ENCODE measurements at regions not wholly inside any gene's neighbourhood (a gene's known extent, or its start where the extent isn't known, plus 50 kb on each side); places are given as distances from the start of the nearest gene placed in this dataset.
"Not testable (repeated sequence)": the region's sequence is repeated elsewhere in the genome, so short reads cannot be mapped to it uniquely, and the experiment has no call there.

DNA sequence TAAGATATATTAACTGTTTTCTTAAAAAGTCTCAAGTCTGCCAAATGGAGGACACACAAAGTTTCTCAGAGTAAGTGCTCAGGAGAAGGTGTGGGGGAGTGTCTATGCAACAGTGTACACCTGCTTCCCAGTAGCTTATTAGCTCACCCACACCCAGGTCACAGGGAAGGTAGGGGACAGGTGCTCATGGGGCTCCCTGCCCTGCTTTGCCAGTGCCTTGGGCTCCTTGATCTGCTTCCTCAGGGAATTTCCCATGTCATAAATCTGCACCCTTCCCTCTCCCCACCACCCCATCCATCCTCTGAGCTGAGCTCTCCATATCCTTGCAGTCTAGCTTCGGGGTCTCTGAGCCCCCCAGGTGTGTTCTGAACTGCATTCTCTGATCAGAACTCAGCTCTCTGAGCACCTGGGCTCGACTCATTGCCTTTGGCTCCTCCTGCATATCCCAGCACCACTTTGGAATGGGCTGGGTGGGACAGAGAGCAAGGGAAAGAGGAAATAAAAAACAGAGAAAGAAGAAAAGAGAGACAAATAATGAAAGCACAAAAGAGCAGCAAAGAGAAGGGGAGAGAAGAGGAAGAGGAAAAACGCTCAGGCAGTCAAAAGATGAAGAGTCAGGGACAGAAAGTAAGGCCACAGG lies 87.0 kb upstream of the ATP1B1 start:
- DNase-seq: no peak

DNA sequence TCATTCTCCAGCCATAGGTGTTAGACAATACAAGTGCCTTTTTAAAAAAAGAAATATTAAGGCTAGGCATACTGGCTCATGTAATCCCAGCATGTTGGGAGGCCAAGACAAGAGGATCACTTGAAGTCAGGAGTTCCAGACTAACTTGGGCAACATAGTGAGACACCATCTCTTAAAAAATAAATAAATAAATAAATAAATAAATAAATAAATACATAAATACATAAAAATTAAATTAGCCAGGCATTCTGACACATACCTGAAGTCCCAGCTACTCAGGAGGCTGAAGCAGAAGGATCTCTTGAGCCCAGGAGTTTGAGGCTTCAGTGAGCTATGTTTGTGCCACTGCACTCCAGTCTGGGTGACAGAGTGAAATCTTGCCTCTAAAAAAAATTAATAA lies 85.8 kb upstream of the ATP1B1 start:
- no peak for DNase-seq

DNA sequence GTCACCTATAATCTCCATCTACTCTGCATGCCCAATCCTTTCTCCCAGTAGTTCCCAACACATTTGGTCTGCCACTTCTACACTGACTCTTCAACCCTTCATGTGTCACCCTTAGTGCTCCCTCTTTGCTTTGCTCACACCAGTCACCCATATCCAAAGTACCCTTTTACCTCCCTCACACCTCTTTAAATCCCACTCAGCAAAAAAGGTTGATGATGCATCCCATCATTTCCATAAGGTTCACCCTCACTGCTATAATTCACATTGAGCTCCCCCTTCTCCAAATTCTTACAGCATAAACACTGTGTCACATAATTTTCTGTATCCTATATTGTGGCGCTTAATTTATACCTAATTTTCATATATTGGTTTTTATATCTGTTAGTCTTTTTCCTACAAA lies 83.8 kb upstream of the ATP1B1 start:
- no peak for DNase-seq

DNA sequence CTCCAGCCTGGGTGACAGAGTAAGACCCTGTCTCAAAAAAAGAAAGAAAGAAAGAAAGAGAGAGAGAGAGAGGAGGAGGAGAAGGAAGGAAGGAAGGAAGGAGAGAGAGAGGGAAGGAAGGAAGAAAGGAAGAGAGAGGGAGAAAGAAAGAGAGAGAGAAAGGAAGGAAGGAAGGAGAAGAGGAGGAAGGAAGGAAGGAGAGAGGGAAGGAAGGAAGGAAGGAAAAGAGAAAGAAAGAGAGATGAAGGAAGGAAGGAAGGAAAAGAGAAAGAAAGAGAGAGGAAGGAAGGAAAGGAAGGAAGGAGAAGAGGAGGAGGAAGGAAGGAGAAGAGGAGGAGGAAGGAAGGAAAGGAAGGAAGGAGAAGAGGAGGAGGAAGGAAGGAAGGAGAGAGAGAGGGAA lies 82.2 kb upstream of the ATP1B1 start:
- no peak for DNase-seq

DNA sequence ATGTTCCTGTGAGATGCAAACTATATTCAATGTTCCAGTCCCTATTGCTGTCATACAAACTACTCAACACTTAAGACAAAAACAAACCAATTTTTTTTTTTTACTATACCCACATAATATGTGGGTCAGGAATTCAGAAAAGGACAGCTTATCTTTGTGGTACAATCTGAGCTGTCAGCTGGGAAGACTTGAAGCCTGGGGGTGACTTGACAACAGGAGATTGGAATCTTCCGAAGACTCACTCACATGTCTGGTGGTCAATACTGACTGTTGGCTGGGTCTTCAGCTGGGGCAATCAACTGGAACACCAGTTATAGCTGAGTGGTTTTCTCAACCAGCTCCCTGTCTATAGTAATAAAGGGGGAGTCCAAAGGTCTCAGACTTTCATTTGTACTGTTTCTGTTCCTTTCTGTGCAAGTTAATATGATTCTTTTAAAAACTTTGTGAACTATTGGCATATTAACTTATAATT lies 81.7 kb upstream of the ATP1B1 start:
- DNase-seq: no peak

DNA sequence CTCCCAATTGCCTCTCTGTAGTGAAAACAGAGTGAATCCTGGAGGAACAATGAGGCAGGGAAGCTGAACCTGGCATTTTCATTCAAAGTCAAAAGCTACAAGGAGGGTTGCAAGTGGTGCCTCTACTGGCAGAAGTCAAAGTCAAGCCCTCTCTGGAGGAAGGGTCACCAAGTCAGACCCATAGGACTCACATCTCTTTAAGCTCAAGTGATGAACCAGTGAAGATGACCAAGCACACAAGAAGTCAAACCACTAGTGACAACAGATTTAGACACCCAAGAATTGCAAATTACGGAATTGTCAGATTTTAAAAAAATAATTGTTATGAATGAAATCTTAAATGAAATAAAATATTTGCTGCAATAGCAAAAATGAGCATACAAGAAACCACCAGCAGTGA lies 81.1 kb upstream of the ATP1B1 start:
- DNase-seq: no peak

DNA sequence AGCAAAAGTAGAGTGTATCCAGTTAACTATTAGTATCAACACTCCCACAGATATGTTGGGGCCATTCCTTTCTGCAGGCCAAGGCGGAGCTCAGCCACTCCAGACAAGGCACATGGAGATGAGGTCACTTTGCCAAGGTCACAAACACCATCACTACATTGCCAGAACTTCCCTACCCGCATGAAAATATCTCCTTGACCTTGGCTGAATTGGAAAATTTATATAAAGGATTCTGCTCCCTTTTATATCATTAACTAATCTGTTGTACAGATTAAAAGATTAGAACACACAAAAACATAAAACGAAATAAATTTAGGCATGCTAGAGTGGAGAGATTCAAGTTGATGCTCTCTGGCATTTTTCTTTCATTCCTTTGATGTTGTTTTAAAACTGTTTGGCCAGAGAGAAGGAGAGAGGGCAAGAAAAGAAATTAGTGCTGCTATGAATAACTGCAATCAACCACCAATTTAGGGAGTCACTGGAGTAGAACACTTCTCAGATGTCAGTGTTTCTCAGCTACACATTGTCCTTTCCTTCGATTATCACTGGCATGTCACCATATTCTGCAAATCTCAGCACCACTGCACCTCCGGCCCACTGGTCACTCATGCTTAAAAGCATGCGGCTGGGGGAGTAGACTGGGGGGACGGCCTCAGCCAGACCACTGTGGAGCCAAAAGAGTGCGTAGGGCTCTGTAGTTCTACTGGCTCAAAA lies 78.7 kb upstream of the ATP1B1 start:
- DNase-seq: no peak

DNA sequence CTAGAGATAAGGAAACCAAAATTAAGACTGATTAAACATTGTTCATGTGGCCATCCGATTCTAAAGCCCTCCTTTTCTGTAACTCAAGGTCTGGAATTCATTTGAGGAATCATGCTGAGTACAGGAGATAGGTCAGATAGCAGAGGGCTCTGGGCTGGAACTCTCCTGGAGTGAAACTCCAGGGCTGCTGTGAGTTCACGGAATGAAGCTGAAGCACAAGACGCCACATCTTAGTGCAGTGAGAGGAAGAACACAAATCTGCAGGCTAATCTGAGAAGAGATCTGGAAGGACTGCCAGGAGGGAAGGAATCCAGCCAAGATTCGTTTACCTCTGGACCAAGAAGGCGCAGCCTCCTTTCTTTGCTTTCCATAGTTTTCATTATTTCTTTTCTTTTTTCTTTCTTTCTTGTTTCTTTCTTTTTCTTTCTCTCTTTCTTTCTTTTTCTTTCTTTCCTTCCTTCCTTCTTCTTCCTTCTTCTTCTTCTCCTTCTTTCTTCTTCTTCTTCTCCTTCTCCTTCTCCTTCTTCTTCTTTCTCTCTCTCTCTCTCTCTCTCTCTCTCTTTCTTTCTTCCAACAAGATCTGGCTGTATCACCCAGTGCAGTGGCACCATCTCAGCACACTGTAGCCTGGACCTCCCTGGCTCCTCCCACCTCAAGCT lies 74.8 kb upstream of the ATP1B1 start:
- no peak for DNase-seq

DNA sequence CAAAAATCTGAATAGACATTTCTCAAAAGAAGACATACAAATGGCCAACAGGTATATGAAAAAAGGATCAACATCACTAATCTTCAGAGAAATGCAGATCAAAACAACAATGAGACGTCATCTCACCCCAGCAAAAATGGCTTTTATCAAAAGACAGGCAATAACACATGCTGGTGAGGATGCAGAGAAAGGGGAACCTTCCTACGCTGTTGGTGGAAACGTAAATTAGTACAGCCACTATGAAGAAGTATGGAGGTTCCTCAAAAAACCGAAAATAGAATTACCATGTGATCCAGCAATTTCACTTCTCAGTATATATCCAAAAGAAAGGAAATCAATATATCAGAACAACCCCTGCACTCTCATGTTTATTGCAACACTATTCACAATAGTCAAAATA lies 65.1 kb upstream of the ATP1B1 start:
- no peak for DNase-seq

DNA sequence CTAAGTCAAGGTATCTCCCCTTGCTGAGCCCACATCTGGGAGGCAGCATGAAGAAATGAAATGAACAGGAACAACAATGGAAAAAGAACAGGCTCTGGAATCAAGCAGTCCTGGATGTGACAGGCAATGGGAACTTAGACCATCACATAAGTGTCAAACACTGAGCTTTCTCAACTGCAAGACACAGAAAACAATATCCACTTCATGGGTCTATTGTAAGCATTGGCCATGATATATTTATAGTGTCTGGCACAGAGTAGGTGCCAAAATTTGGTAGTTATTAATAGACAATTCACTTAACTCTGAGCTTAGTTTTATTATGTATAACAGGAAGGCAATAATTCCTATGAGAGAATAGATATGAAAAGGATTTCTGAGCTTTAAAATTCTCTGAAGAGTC lies 64.1 kb upstream of the ATP1B1 start:
- DNase-seq: no peak

DNA sequence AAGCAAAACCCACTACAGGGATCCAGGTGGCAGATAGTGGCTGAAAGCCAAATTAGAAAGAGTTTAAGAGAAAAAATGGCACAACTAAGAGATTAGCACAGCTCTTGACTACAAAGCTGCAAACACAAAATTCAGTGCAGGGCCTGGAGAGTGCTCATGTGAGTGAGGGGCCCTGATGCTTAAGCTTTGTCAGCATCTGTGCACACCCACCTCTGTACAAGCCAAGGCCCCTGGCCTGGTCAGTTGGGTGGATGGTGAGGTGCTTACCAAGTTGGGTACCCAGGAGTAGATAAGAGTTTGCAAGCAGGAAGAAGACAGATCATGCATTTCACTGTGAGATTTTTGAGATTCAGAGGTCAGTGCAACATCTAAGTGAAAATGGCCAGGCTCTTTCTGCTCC lies 62.7 kb upstream of the ATP1B1 start:
- DNase-seq: no peak

DNA sequence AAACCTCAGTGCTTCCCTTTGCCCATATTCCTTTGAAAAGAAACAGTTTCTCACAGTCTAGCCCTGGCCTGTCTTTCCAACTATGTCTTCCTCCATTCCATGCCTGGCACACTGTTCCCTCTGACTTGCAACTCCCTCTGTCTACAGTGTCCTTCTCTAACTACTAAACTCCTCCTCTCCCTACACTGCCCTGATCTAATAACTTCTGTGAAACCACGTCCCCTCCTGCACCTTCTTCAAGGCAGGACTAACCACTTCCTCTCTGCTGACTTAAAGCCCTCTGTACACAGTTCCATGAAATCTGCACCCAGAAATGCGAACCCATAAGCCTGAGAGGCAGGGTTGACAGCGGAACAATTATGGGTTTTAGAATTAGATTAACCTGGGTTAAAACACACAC lies 62.2 kb upstream of the ATP1B1 start:
- DNase-seq: no peak

DNA sequence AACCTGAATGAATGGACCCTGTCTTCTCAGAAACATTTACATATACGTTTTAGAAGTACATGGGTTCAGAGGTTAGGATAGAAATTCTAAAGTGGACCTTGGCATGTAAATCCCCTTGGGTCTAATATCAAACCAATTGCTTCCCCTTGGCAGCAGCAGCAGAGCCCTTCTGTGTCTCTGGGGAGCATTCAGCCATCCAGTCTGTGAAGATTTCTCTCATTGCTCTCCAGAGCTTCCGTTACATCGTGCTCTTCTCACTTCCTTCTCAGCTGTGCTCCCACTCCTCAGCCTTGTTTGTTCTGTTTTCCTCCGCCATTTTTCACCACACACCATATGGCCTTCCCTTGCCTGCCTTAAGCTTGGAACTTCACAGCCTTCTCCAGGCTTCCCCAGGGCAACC lies 61.5 kb upstream of the ATP1B1 start:
- no peak for DNase-seq

DNA sequence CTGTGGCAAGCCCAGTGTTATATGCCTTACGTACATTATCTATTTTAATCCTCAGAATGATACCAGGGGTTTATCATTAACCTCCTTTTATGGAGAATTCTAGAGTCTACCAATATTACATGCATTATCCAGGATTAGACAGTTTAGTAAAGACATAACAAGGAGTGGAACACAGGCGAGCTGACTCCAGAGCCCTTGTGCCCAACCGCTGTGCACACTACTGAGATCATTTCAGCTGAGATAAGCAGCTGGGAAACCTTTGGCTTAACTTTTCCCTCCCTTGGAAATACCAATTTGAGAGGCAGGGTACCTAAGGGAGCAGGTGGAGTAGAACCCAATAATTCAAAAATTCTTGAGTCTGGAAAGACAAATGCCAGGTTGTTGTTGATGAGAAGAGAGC lies 59.8 kb upstream of the ATP1B1 start:
- DNase-seq: no peak

DNA sequence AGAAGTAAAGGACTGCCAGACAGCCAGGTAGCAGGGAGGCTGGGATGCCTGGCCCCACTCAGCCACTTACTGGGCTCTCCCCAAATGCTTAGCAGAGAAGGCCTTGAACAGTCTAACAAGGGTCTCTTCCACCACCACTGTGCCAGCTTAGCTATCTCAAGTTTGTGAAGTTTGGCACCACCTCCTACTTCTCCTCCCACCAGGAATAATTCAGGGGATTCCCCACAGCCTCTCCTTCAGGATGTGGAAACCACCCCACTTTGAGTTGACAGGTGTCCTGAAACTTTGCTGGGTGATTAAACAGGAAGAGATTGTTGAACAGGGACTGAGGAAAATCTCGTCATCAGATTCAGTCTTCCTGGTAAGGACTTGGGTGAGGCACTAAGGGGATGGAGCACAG lies 59.4 kb upstream of the ATP1B1 start:
- DNase-seq: no peak

DNA sequence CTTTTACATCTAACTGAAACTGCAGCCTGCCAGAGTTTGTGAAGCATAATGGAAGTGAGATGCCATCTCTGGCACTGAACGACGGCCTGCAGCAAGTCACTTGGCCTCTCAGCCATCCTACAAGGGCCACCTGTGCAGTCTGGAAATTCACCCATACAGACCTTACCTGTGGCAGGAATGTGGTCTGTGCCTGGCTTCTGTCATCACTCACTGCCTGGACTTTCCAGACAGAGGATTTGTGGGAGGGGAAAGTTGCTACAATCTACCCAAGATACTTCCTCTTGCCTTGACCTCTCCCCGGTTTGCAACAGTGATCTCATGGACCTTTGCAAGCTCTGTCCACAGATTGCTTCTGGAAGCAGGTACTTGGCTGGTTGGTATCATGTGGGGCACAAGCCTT lies 58.4 kb upstream of the ATP1B1 start:
- no peak for DNase-seq

DNA sequence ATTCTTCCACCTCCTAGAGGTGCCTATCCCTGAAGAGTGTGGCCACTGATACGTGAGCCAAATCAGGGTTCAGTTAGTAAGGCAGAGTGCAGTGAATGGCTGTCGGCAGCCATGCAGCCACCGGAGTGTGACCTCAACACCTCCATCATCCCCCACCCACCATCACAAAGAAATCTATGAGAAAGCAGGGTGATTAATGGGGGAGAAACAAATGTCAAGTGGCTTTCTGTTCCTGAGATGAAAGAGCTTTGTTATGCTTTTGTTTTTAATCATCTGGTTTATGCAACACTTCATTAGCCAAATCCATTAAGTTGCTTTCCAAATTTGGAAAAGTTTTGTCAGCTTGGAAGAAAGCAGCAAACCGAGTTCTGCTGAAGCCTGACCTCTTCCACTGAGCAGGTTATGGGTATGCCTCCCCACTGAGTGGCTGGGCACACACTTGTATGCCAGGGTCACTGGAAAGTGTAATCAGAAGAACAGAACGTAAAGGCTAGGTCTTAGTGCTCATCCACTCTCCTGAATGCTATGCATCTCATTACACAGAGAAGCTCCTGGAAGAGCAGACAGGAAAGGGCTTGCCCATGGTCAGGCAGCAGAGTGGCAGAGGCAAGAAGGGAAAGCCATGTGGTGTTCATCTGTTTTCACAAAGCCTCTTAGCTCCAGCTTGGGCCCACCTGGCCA lies 57.1 kb upstream of the ATP1B1 start:
- DNase-seq: no peak

DNA sequence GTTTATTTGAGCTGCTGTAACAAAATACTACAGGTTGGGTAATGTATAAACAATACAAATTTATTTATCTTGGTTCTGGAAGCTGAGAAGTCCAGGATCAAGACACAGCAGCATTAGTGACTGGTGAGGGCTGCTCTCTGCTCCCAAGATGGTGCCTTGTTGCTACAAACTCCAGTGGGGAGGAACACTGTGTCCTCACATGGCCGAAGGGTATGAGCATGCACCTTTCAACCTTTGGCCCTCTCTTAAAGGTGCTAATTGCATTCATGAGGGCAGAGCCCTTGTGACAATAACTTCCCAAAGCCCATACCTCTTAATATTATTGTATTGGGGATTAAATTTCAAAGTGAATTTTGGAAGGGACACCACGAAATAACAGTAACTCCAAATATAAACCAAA lies 55.3 kb upstream of the ATP1B1 start:
- DNase-seq: no peak

DNA sequence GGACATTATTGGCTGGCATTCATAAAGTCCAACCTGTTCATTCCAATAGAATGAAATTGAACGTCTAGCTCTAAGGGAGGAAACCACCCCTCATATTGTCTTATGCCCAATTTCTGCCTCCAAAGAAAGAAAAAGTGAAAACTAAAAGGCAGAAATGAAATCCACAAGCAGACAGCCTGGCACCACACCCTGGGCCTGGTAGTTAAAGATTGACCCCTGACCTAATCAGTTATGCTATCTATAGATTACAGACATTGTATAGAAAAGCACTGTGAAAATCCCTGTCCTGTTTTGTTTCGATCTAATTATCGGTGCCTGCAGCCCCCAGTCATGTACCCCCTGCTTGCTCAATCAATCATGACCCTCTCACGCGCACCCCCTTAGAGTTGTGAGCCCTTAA lies 54.3 kb upstream of the ATP1B1 start:
- not testable (repeated sequence) for DNase-seq

DNA sequence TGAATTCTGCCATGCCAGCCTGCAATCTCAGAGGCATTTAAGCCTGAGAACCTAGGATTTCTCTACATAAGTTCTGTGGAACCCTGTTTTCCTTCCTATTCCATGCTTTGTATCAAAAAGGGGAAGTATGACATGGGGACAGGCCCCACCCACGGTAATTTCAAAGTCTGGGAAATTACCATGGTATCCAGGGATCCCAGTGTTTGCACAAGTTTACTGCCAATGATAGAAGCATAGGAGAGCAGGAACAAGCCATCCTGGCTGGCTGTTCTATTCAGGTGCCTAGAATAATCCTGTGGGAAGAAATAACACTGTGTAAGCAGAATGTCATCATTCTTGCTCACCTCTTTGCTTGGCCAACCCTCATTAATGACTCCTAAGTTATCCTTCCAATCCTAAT lies 53.8 kb upstream of the ATP1B1 start:
- no peak for DNase-seq

DNA sequence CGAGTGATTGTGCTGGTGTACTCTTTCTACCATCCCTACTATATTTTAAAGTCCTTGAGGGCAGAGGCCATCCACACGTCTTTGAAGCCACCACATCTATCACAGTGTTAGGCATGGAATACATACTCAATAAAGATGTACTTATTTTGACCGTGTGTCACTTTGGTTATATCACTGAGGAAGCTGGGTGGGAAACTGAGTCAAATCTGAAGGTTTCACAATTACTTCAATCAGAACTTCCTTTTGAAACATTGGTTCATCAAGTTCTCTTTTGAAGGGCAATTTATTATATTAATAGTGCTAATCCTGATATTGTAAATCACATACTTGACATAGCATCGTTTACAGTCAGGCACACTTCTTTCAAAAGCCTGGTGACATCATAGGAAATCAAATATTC lies 53.3 kb upstream of the ATP1B1 start:
- DNase-seq: no peak
